ENCODE measurements at regions not wholly inside any gene's neighbourhood (a gene's known extent, or its start where the extent isn't known, plus 50 kb on each side); places are given as distances from the start of the nearest gene placed in this dataset.

DNA sequence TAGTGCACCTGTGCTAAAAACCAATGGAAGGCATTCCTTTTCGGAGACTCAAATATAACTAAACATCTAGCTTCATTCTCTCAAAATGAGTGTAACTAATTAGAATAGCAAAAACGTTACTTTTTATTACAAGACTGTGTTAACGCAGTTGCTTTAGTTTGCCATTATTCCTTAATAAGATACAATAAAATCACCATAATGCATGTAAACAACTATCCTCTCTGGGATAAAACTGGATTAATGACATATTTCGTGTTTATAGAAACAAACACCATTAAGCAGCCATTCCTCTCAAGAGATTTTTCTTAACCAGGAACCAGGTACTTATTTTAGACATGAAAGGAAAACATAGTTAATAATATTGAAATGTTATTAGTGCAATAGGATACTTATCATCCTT is 512.8 kb upstream of the B3GALT2 start:
- in situ Hi-C loops (cut with MboI) (no loop called here), intact Hi-C loops (cut with micrococcal nuclease; ENCODE audit: unreplicated experiment) (no loop called here)
- no peak for TF ChIP-seq EP300 (IDR thresholded peaks at IDR 0.05; ENCODE audit: borderline replicate concordance in 1 of 2, control insufficient read depth in 1 of 2, low read depth in 2 of 2, low read length in 2 of 2)
- TF ChIP-seq NR2C2 (IDR thresholded peaks at IDR 0.05; ENCODE audit: borderline replicate concordance, control insufficient read depth, insufficient read length, low read depth) = no peak
- TF ChIP-seq IKZF1 (conservative IDR thresholded peaks at IDR 0.05) = no peak
- no peak for TF ChIP-seq MYB (IDR thresholded peaks at IDR 0.05; ENCODE audit: borderline replicate concordance, low read depth, low read length)
- ChIA-PET SMC1A (ENCODE audit: uncharacterized antibody, unreplicated experiment) (interaction anchor here (1.0 kb wide), 1 partner anchor 9 kb away, joined by 3 read pairs; no protein-coding TSS in a partner anchor), RAD21 (ENCODE audit: unreplicated experiment) (no interaction called here), CTCF (interaction anchor here (1.0 kb wide), 1 partner anchor 27 kb away, joined by 3 read pairs; no protein-coding TSS in a partner anchor), POLR2A (no interaction called here)
- Histone ChIP-seq H3K27me3 (replicated peaks in 1 of 2; ENCODE audit: control insufficient read depth in 2 of 2, insufficient read depth in 2 of 2, low read length in 1 of 2) (no peaks in the 10 kb centered on the region), H3K9me3 (replicated peaks; ENCODE audit: control insufficient read depth, insufficient read depth, low read length) (no peaks in the 10 kb centered on the region), H3K9ac (ENCODE audit: control insufficient read depth, insufficient read depth, low read length) (no peak overlapping the region), H3K4me1 (ENCODE audit: control insufficient read depth, insufficient read depth, low read length) (no peaks in the 10 kb centered on the region), H4K20me1 (ENCODE audit: control insufficient read depth, insufficient read depth) (no peaks in the 10 kb centered on the region), H3K36me3 (ENCODE audit: control insufficient read depth in 2 of 2, insufficient read depth in 2 of 2, low read length in 1 of 2) (no peaks in the 10 kb centered on the region), H3K27ac (ENCODE audit: control insufficient read depth, insufficient read depth) (no peak overlapping the region), H3K79me2 (ENCODE audit: control insufficient read depth, insufficient read depth, low read length) (no peaks in the 10 kb centered on the region), H3K4me3 (no peak overlapping the region), H3K4me2 (ENCODE audit: control insufficient read depth, insufficient read depth) (no peak overlapping the region), H2AFZ (ENCODE audit: control insufficient read depth, low read depth, low read length) (no peak overlapping the region)
- no TSS peak for BruUV-seq (replicated peaks)
- ATAC-seq (no peak), FAIRE-seq (no peak), DNase-seq (ENCODE audit: low read depth, low spot score) (no peak)
- 40% methylated on average over 4 of the region's 4 CpGs for WGBS (ENCODE audit: insufficient coverage, insufficient replicate concordance, low lambda C conversion rate, missing lambda C conversion rate)

DNA sequence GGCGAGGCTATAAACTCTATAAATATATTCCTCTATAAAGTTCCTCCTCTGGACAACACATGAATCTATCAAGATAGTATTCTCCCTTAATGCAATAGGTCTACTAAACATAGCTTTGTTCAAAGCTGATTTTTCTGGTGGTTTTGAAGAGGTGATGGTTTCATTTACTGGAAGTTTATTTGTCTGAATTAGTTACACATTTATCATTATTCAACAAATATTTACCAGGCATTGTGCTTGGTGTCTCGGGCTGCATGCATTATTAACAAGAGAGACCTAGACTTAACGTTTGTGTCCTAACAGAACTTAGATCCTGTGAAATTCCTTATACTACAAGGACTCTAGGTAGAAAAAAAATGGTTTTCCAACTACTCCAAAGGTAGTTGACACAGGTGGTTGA is 511.4 kb upstream of the B3GALT2 start:
- no peak for DNase-seq (ENCODE audit: low read depth, low spot score)
- H3K4me2 ChIP-seq (ENCODE audit: control insufficient read depth, insufficient read depth) = no peak overlapping the region
- no TSS peak for BruUV-seq (replicated peaks)
- H3K9ac ChIP-seq (ENCODE audit: control insufficient read depth, insufficient read depth, low read length) = no peak overlapping the region
- RAD21 ChIA-PET (ENCODE audit: unreplicated experiment) = no interaction called here
- H3K27ac ChIP-seq (ENCODE audit: control insufficient read depth, insufficient read depth) = no peak overlapping the region
- CTCF ChIA-PET = no interaction called here
- intact Hi-C loops (cut with micrococcal nuclease; ENCODE audit: unreplicated experiment) (no loop called here), in situ Hi-C loops (cut with MboI) (no loop called here)
- ATAC-seq = no peak
- no peak overlapping the region for H3K4me3 ChIP-seq
- SMC1A ChIA-PET (ENCODE audit: uncharacterized antibody, unreplicated experiment) = no interaction called here
- H4K20me1 ChIP-seq (ENCODE audit: control insufficient read depth, insufficient read depth) = no peaks in the 10 kb centered on the region
- POLR2A ChIA-PET = no interaction called here
- H2AFZ ChIP-seq (ENCODE audit: control insufficient read depth, low read depth, low read length) = no peak overlapping the region
- WGBS (ENCODE audit: insufficient coverage, insufficient replicate concordance, low lambda C conversion rate, missing lambda C conversion rate) = 0% methylated on average over 3 of the region's 3 CpGs
- no peaks in the 10 kb centered on the region for H3K27me3 ChIP-seq (replicated peaks in 1 of 2; ENCODE audit: control insufficient read depth in 2 of 2, insufficient read depth in 2 of 2, low read length in 1 of 2)
- H3K9me3 ChIP-seq (replicated peaks; ENCODE audit: control insufficient read depth, insufficient read depth, low read length) = no peaks in the 10 kb centered on the region
- no peaks in the 10 kb centered on the region for H3K4me1 ChIP-seq (ENCODE audit: control insufficient read depth, insufficient read depth, low read length)
- H3K79me2 ChIP-seq (ENCODE audit: control insufficient read depth, insufficient read depth, low read length) = no peaks in the 10 kb centered on the region
- H3K36me3 ChIP-seq (ENCODE audit: control insufficient read depth in 2 of 2, insufficient read depth in 2 of 2, low read length in 1 of 2) = no peaks in the 10 kb centered on the region
- FAIRE-seq = no peak
- no peak for TF ChIP-seq KLF5 (IDR thresholded peaks at IDR 0.05; ENCODE audit: partially characterized antibody)
- TF ChIP-seq, protein P1, sequence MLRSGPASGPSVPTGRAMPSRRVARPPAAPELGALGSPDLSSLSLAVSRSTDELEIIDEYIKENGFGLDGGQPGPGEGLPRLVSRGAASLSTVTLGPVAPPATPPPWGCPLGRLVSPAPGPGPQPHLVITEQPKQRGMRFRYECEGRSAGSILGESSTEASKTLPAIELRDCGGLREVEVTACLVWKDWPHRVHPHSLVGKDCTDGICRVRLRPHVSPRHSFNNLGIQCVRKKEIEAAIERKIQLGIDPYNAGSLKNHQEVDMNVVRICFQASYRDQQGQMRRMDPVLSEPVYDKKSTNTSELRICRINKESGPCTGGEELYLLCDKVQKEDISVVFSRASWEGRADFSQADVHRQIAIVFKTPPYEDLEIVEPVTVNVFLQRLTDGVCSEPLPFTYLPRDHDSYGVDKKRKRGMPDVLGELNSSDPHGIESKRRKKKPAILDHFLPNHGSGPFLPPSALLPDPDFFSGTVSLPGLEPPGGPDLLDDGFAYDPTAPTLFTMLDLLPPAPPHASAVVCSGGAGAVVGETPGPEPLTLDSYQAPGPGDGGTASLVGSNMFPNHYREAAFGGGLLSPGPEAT (IDR thresholded peaks at IDR 0.05; ENCODE audit: low read depth) = no peak
- TF ChIP-seq PAX8 (IDR thresholded peaks at IDR 0.05) = no peak
- no peak for TF ChIP-seq SMARCA5 (IDR thresholded peaks at IDR 0.05)
- no peak for TF ChIP-seq BCL11A (IDR thresholded peaks at IDR 0.05; ENCODE audit: low read depth, low read length)
- TF ChIP-seq POLR2AphosphoS2 (IDR thresholded peaks at IDR 0.05; ENCODE audit: low read depth, low read length) = no peak
- TF ChIP-seq, protein P2, sequence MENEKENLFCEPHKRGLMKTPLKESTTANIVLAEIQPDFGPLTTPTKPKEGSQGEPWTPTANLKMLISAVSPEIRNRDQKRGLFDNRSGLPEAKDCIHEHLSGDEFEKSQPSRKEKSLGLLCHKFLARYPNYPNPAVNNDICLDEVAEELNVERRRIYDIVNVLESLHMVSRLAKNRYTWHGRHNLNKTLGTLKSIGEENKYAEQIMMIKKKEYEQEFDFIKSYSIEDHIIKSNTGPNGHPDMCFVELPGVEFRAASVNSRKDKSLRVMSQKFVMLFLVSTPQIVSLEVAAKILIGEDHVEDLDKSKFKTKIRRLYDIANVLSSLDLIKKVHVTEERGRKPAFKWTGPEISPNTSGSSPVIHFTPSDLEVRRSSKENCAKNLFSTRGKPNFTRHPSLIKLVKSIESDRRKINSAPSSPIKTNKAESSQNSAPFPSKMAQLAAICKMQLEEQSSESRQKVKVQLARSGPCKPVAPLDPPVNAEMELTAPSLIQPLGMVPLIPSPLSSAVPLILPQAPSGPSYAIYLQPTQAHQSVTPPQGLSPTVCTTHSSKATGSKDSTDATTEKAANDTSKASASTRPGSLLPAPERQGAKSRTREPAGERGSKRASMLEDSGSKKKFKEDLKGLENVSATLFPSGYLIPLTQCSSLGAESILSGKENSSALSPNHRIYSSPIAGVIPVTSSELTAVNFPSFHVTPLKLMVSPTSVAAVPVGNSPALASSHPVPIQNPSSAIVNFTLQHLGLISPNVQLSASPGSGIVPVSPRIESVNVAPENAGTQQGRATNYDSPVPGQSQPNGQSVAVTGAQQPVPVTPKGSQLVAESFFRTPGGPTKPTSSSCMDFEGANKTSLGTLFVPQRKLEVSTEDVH (IDR thresholded peaks at IDR 0.05; ENCODE audit: low read depth, partially characterized antibody) = no peak
- TF ChIP-seq, protein P3, sequence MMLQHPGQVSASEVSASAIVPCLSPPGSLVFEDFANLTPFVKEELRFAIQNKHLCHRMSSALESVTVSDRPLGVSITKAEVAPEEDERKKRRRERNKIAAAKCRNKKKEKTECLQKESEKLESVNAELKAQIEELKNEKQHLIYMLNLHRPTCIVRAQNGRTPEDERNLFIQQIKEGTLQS (IDR thresholded peaks at IDR 0.05; ENCODE audit: borderline replicate concordance, extremely low read depth, low read depth, low read length) = no peak
